PC-9 (cell line): ENCODE measurements at regions not wholly inside any gene's neighbourhood (a gene's known extent, or its start where the extent isn't known, plus 50 kb on each side); places are given as distances from the start of the nearest gene placed in this dataset.

ENCODE experiments used
- CTCF ChIP-seq: fragments of 200-600 bp; sonication (generic); conservative IDR thresholded peaks from 2 replicates; pipeline ENCODE4 v1.6.1; 2017; ENCODE audit warnings: mixed run types, antibody characterized with exemption, mild to moderate bottlenecking, moderate library complexity
- EZH2 ChIP-seq: fragments of 200-600 bp; sonication (generic); IDR thresholded peaks from 2 replicates; pipeline ENCODE4 v1.8.0; 2017; ENCODE audit warnings: antibody characterized with exemption, low read depth

DNA sequence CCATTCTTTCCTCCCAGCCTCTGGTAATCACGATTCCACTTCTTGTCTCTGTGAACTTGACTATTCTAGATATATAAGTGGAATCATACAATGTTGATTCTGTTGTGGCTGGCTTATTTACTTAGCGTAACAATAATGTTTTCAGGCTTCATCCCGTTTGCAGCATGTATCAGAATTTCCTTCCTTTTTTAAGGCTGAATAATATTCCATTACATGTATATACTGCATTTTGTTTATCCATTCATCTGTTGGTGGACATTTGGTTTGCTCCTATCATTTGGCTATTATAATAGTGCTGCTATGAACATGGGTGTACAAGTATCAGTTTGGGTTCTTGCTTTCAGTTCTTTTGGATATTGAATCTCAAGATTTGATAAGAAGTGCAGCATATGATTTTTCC lies 239.7 kb upstream of the ZNF608 start:
- TF ChIP-seq CTCF = no peak
- TF ChIP-seq EZH2 = no peak
